OCI-LY3 (cell line): ENCODE measurements at regions not wholly inside any gene's neighbourhood (a gene's known extent, or its start where the extent isn't known, plus 50 kb on each side); places are given as distances from the start of the nearest gene placed in this dataset.

Source experiments
- H2AFZ ChIP-seq: fragments of 200-600, 300-600 bp; shearing (Covaris generic); 2 replicates; pipeline ENCODE4 v1.6.0; 2014; ENCODE audit warnings: antibody characterized with exemption, low read depth, low read length
- H3K27ac ChIP-seq: fragments of 200-600, 300-600 bp; sonication (generic); 2 replicates; pipeline ENCODE4 v1.5.1; 2014; ENCODE audit warnings: mild to moderate bottlenecking, low read length, moderate library complexity, mixed read lengths
- H3K27me3 ChIP-seq: fragments of 200-600, 300-600 bp; sonication (generic); 2 replicates; pipeline ENCODE4 v1.6.1; 2014; ENCODE audit warnings: low read depth, low read length, mixed read lengths
- H3K36me3 ChIP-seq: fragments of 200-600, 300-600 bp; sonication (generic); replicated peaks from 2 replicates; pipeline ENCODE3; 2014; ENCODE audit warnings: low read depth, low read length, mixed read lengths
- H3K4me1 ChIP-seq: fragments of 300-600, 200-600 bp; sonication (generic); 2 replicates; pipeline ENCODE4 v1.6.1; 2014; ENCODE audit warnings: low read length, mixed read lengths
- H3K4me2 ChIP-seq: fragments of 200-600, 300-600 bp; sonication (generic); 2 replicates; pipeline ENCODE4 v1.6.1; 2014; ENCODE audit warnings: low read length, mixed read lengths
- H3K4me3 ChIP-seq: fragments of 300-600, 200-600 bp; sonication (generic); 2 replicates; pipeline ENCODE4 v1.5.1; 2014; ENCODE audit warnings: antibody characterized with exemption, mild to moderate bottlenecking, low read length, moderate library complexity
- H3K79me2 ChIP-seq: fragments of 300-600, 200-600 bp; shearing (Covaris generic); 2 replicates; pipeline ENCODE4 v1.6.1; 2014; ENCODE audit warnings: mild to moderate bottlenecking, low read length, mixed read lengths
- H3K9ac ChIP-seq: fragments of 300-600, 200-600 bp; shearing (Covaris generic); 2 replicates; pipeline ENCODE4 v1.6.0; 2014; ENCODE audit warnings: mild to moderate bottlenecking, low read length, moderate library complexity
- H3K9me3 ChIP-seq: fragments of 200-600, 300-600 bp; shearing (Covaris generic); 2 replicates; pipeline ENCODE4 v1.6.1; 2014; ENCODE audit warnings: low read length, mixed read lengths; ENCODE audit not compliant: insufficient read depth
- H4K20me1 ChIP-seq: fragments of 200-600, 300-600 bp; sonication (generic); 2 replicates; pipeline ENCODE4 v1.6.1; 2016; ENCODE audit warnings: low read length, mixed read lengths; ENCODE audit not compliant: insufficient read depth
- EZH2phosphoT487 ChIP-seq: fragments of 200-600 bp; shearing (Covaris generic); IDR thresholded peaks from 2 replicates; pipeline ENCODE4 v1.6.1; 2018; ENCODE audit warnings: antibody characterized with exemption, mixed run types, low read depth
- TF ChIP-seq, protein P1 (sequence below): fragments of 200-600, 300-600 bp; sonication (generic); IDR thresholded peaks from 2 replicates; pipeline ENCODE4 v1.5.1; 2014; ENCODE audit warnings: antibody characterized with exemption, low read length, low read depth

DNA sequence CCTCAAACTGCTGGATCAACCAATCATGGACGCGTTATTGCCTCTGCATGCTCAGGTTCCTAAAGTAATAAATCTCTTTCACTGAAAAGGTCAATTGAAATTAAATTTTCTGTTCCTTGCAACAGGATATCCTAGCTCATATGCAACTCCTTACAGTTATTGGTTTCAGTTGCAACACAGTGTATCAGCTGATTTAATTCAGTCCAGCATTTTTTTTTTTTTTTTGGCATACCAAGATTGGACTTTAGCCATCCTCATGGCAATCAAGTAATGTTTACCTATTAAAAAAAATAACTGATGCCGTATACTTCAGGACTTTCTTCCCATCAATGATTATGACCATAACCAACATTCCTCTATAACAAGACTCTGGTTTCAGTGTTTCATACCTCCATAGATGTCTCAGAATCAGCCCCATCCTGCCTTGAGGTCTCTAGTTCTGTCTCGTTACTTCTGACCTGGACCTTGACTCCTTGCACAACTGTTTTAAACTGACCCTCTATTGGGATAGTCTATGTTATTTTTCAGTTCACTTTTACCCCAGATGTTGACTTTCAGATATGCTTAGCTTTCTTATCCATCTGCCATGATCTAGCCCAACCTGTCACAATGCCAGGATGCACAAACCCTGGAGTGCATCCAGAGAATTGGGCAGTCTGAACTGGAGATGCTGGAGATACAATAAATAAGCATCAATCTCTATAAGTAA lies 265.0 kb upstream of the GADL1 start:
- H3K9ac ChIP-seq, result no peak overlapping the region
- no peaks in the 10 kb centered on the region for H4K20me1 ChIP-seq
- H3K4me1 ChIP-seq, result no peaks in the 10 kb centered on the region
- no peak for TF ChIP-seq EZH2phosphoT487
- TF ChIP-seq, protein P1, sequence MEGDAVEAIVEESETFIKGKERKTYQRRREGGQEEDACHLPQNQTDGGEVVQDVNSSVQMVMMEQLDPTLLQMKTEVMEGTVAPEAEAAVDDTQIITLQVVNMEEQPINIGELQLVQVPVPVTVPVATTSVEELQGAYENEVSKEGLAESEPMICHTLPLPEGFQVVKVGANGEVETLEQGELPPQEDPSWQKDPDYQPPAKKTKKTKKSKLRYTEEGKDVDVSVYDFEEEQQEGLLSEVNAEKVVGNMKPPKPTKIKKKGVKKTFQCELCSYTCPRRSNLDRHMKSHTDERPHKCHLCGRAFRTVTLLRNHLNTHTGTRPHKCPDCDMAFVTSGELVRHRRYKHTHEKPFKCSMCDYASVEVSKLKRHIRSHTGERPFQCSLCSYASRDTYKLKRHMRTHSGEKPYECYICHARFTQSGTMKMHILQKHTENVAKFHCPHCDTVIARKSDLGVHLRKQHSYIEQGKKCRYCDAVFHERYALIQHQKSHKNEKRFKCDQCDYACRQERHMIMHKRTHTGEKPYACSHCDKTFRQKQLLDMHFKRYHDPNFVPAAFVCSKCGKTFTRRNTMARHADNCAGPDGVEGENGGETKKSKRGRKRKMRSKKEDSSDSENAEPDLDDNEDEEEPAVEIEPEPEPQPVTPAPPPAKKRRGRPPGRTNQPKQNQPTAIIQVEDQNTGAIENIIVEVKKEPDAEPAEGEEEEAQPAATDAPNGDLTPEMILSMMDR, result no peak
- H3K4me2 ChIP-seq, result no peak overlapping the region
- no peaks in the 10 kb centered on the region for H3K36me3 ChIP-seq
- no peak overlapping the region for H2AFZ ChIP-seq
- H3K27ac ChIP-seq, result no peak overlapping the region
- no peaks in the 10 kb centered on the region for H3K27me3 ChIP-seq
- H3K9me3 ChIP-seq, result no peaks in the 10 kb centered on the region
- no peak overlapping the region for H3K4me3 ChIP-seq
- no peaks in the 10 kb centered on the region for H3K79me2 ChIP-seq

DNA sequence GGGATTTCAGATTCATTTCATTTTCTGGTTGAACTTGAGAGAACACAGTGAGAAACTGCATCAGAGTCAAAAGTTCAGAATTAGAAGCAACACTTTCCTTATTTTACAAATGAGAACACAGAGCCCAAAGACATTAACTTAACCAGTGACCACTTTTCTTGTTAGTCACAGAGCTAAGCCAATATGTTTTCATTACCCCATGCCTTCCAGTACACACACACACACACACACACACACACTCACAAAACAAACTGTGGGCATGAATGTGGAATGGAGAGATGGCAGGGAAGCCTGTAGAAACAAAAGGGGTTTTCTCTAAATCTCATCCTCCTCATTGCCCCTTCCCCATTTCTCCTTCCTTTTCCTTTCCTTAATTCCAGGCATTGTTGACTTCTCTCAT lies 267.4 kb upstream of the GADL1 start:
- Histone ChIP-seq H3K9me3 (no peaks in the 10 kb centered on the region), H4K20me1 (no peaks in the 10 kb centered on the region), H3K79me2 (no peaks in the 10 kb centered on the region), H3K4me2 (no peak overlapping the region), H3K27ac (no peak overlapping the region), H3K36me3 (no peaks in the 10 kb centered on the region), H3K4me3 (no peak overlapping the region), H3K9ac (no peak overlapping the region), H3K27me3 (no peaks in the 10 kb centered on the region), H2AFZ (no peak overlapping the region), H3K4me1 (no peaks in the 10 kb centered on the region)
- TF ChIP-seq, protein P1, result no peak
- no peak for TF ChIP-seq EZH2phosphoT487

- H3K9ac ChIP-seq, result no peak overlapping the region
- H3K36me3 ChIP-seq, result no peaks in the 10 kb centered on the region
- no peak overlapping the region for H3K4me2 ChIP-seq
- no peak overlapping the region for H2AFZ ChIP-seq
- no peaks in the 10 kb centered on the region for H3K79me2 ChIP-seq
- H3K27ac ChIP-seq, result no peak overlapping the region
- no peak for TF ChIP-seq EZH2phosphoT487
- TF ChIP-seq, protein P1, result no peak
- H3K4me1 ChIP-seq, result no peaks in the 10 kb centered on the region
- H3K27me3 ChIP-seq, result no peaks in the 10 kb centered on the region
- H3K9me3 ChIP-seq, result no peaks in the 10 kb centered on the region
- no peaks in the 10 kb centered on the region for H4K20me1 ChIP-seq
- H3K4me3 ChIP-seq, result no peak overlapping the region
These were observed 269.9 kb upstream of the GADL1 start for GRCh38 chr3:31164381-31164780.

DNA sequence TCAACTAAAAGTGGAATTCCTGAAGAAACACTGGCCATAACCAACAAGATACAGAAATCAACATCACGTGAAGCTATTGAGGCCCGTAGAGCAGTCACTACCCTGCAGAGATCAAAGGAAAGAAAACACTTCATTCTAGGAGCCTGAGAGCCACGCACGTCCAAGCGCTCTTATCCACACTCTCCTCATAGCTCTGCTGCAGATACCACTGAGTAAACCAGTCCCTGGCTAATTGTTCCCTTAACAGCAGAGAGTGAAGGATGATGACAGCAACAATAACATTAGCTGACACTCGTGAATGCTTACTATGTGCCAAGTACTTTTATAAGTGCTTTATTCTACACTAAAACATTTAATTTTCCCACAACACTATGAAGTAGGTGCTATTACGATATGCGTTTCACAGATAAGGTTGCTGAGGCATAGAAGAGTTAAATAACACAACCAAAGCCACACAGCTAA lies 271.0 kb upstream of the GADL1 start:
- no peak overlapping the region for H3K27ac ChIP-seq
- H3K4me3 ChIP-seq, result no peak overlapping the region
- no peak for TF ChIP-seq EZH2phosphoT487
- TF ChIP-seq, protein P1, result no peak
- no peaks in the 10 kb centered on the region for H3K4me1 ChIP-seq
- no peaks in the 10 kb centered on the region for H3K79me2 ChIP-seq
- H2AFZ ChIP-seq, result no peak overlapping the region
- no peaks in the 10 kb centered on the region for H3K36me3 ChIP-seq
- H3K9me3 ChIP-seq, result no peaks in the 10 kb centered on the region
- H3K4me2 ChIP-seq, result no peak overlapping the region
- no peak overlapping the region for H3K9ac ChIP-seq
- H4K20me1 ChIP-seq, result no peaks in the 10 kb centered on the region
- no peaks in the 10 kb centered on the region for H3K27me3 ChIP-seq
